ENCODE measurements at regions not wholly inside any gene's neighbourhood (a gene's known extent, or its start where the extent isn't known, plus 50 kb on each side); places are given as distances from the start of the nearest gene placed in this dataset.

GRCh38 chr3:35389907-35390306 lies 249.4 kb upstream of the ARPP21 start:
- TF ChIP-seq POLR2A (IDR thresholded peaks at IDR 0.05; ENCODE audit: low read depth, low read length): no peak
- TF ChIP-seq POLR2AphosphoS5 (IDR thresholded peaks at IDR 0.05; ENCODE audit: low read depth, low read length): no peak
- TF ChIP-seq PAX5 (IDR thresholded peaks at IDR 0.05; ENCODE audit: insufficient read depth, low read length, severe bottlenecking): no peak
